NCI-H1105 treated with DMSO at 0.1 percent for 48 hours (cell line): ENCODE measurements at regions not wholly inside any gene's neighbourhood (a gene's known extent, or its start where the extent isn't known, plus 50 kb on each side); places are given as distances from the start of the nearest gene placed in this dataset.

ENCODE experiments used
- DNase-seq: peaks from one replicate; lab custom pipeline; 2025; lab: John Stamatoyannopoulos, UW

- no peak for DNase-seq
Observed at GRCh38 chr2:38450509-38450908, 73.4 kb upstream of the ATL2 start.

DNA sequence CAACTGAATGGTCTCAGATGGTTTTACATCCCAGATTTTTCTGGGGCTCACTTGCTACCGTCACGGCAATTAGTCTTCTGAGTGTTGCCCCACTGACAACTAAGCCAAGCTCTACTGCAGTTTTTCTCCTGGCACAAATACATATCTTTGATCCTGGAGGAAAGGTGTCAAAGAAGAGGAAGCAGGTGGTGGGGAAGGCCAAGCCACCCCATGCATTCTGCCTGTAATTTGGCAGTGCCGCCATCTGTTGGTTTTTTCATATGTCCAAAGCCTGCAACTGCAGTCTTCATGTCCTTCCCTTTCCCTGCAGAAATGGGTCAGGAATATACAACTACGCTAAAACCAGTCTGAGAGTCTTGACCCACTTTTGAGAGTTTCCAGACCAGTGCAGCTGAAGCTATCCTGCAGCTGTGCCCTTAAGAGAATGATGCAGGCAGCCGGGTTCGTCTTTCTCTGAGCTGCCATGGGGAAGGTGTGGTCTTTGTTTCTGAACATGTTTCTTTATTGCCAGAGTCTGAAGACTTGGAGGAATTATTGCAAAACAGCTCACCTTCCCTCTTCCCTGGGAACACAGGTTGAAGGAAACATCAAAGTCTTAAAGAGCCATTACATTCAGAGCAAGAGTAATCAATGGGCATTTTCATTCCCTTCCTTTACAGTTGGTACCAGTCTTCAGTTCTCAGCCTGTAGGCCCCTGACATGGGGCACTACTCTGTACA lies 71.8 kb upstream of the ATL2 start:
- DNase-seq = no peak

GRCh38 chr2:38446906-38447561 lies 70.0 kb upstream of the ATL2 start:
- no peak for DNase-seq

GRCh38 chr2:38446418-38446817 lies 69.3 kb upstream of the ATL2 start:
- DNase-seq = no peak

- DNase-seq = no peak
Observed at GRCh38 chr2:38444247-38444646, 67.2 kb upstream of the ATL2 start.

DNA sequence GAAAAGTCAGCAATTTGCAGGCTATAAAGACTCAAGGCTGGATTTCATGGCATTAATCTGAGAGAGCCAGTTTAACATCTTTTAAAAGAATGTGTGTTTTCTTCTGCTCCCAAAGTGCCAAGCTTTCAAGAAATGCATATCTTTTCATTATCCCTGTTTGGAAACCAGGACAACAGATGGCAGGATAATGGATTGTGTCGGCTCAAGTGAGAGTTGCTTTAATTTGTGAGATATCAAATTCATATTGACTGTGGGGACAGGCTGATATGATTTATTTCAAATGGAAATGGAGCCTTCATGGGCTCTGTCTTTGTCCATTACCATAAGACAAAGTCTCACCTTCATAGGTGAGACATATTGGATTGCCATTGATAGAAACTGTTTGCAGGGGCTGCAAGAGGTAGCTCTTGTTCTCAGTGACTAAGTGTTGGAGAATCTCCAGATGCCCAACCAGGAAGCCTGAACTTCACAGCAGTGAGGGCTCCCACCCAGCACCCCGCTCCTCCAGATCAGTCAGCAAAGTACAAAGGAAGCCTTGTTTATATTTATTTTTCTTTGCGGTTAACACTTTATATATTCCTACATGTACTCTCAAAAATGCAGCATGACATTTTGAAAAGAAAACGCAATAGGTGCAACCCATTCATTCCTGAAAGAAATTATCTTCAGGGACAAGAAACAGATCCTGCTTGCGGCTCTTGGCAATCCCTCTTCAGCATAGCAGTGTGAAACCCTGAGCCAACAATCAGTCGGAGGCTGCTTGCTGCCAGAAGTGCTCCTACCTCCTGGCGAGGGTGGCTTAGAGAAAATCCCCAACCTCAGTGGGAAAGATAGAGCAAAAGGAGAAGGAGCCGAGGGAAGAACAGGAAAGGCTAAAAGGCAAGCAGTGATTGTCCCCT lies 65.8 kb upstream of the ATL2 start:
- DNase-seq = no peak

- no peak for DNase-seq
Observed at GRCh38 chr2:38441346-38441745, 64.3 kb upstream of the ATL2 start.

DNA sequence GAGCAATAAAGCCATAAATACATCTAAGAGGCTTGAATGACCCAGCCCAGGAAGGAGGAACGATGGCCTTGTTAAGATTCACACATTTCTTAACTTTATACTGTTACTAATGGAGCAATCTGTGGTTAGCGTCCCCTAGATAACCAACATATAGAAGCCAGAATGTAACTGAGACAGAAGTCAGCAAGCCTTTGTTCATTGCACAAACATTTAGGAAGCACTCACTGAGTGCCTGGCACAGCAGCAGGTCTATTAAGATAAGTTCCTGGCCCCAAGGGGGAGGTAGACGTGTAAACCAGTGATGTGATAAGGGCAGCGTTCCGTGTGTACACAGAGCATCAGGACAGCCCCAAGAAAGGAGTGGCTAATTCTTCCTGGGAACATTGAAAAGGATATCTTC lies 63.6 kb upstream of the ATL2 start:
- no peak for DNase-seq

DNA sequence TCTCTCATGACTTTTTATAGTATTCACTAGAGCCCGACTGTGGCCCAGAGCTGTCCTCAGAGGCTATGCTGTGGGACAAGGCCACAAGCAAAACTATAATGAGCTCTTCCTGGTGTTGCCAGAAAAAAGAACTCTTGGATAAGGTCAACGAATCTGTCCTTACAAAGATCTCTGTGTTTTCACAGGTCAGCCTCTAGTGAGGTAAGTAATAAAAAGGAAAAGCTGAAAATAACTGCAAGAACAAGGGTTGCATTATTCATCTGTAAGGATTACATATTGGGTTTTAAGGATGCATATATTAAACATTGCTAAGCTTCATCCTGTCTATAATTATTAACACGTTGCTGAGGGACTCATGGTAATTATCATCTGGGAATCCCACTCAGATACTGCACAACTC lies 62.8 kb upstream of the ATL2 start:
- no peak for DNase-seq

GRCh38 chr2:38438883-38439612 lies 62.0 kb upstream of the ATL2 start:
- DNase-seq = no peak

DNA sequence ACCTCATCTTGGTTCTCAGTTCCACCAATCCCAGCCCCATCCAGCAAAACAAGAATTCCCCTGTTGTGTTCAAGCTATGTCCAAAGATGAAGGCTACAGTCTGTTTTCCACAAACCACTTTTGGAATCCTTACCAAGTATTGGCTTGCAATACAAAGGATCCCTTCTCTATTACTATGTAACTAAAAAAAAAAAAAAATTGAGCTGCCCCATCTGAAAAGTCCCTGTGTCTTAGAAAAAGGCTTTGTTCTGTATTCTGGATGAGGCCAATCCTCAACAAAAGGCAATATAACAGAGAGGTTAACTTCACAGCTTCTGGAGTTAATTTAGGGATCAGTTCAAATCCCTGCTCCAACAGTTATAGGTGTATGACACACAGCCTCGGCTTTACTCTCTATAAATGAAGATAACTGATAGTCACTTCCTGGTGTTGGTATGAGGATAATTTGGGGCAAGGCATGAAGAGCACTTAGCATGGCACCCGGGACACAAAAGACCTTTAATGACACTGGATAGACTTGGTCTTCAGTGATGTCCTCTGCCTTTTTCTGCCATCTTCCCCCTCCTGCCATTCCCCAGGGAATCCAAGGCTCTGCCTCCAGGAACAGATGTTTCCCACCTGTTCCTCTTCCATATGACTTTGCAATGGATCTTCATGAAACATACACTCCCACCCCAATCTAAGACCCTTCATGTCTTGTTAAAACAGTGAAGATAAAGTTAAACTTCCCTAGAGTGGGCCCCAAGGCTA lies 61.2 kb upstream of the ATL2 start:
- no peak for DNase-seq

DNA sequence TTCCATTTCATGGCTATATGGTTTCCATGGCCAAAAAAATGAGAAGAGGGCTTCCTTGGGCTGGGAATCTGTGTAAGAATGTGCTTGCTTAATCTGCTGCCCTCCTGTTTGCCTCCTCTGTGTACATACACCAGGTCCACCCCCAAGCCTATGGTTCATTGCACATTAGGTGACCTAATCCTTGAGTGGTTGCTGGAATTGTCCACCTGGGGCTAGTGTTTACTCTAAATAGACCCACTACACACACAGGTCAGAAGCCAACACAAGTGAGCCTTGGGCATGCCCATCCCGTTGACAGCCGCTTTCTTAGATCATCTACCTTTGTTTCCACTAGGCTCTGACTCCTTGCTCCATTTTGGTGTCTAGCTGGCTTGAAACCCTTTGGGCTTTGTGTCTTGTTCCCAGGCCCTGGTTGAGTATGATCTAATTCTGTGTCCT lies 59.2 kb upstream of the ATL2 start:
- DNase-seq = no peak

- no peak for DNase-seq
Observed at GRCh38 chr2:38435775-38436174, 58.7 kb upstream of the ATL2 start.

- DNase-seq = no peak
Observed at GRCh38 chr2:38434595-38434994, 57.5 kb upstream of the ATL2 start.

DNA sequence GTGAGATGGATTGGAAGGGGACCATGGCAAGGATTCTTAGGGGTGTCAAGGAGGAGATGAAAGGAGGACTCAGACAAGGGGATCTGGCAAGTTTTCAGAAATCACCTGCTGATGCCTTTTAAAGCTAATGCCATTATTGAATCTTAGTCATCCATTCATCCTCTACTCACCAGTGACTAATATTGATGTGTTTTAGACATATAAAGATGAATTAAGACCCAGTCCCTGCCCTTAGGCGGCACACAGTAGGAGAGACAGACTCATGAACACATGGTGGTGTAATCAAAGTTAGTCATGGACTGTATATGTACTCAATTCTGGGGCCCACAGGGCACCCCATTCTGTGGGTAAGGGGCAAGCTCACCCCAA lies 56.5 kb upstream of the ATL2 start:
- DNase-seq = no peak

- no peak for DNase-seq
Observed at GRCh38 chr2:38432820-38433606, 55.9 kb upstream of the ATL2 start.

- no peak for DNase-seq
Observed at GRCh38 chr2:38430597-38431207, 53.6 kb upstream of the ATL2 start.

DNA sequence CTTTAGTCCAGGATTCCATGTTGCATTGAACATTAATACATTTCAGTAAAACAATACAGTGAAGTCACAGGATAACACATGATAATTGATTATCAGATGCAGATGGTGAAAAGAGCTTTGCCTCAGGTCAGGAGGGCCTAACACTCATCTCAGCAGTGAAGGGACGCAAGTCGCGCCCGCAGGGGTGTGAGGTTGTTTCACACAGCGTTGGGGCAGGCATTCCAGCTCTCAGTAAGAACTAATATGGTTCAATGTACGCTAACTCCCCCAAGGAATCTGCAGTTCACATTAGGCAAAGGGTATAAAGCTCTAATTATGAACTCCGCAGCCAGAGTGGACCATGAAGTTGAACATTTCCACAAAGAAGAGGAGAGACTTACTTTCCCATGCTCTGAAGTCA lies 53.1 kb upstream of the ATL2 start:
- no peak for DNase-seq

- DNase-seq = no peak
Observed at GRCh38 chr2:38427936-38428335, 50.9 kb upstream of the ATL2 start.

- DNase-seq = no peak
Observed at GRCh38 chr2:38427054-38427453, 50.0 kb upstream of the ATL2 start.
